HL-60 (cell line): ENCODE measurements at regions not wholly inside any gene's neighbourhood (a gene's known extent, or its start where the extent isn't known, plus 50 kb on each side); places are given as distances from the start of the nearest gene placed in this dataset.

Experiments used
- DNase-seq, 2 experiments: peaks; one replicate each; pipeline ENCODE4 v3.0.0-alpha.2; 2010 to 2020; ENCODE audit warnings: low read depth in 1 of 2, low spot score in 1 of 2
- H3K27ac ChIP-seq: fragments of 250-450 bp; sonication (Bioruptor Pico); replicated peaks from 2 replicates; pipeline ENCODE4 v1.5.1; 2020; ENCODE audit warnings: mild to moderate bottlenecking, moderate library complexity
- H3K27me3 ChIP-seq: fragments of 250-450 bp; sonication (Bioruptor Pico); 2 replicates; pipeline ENCODE4 v1.5.1; 2021; ENCODE audit warnings: mild to moderate bottlenecking, moderate library complexity; ENCODE audit not compliant: insufficient read depth, poor library complexity, severe bottlenecking
- H3K4me3 ChIP-seq: replicated peaks from 2 replicates; pipeline ENCODE4 v1.5.1; 2011; ENCODE audit warnings: mild to moderate bottlenecking, control low read depth, low read length; ENCODE audit not compliant: insufficient read depth
- GABPA ChIP-seq: IDR thresholded peaks from 2 replicates; pipeline ENCODE4 v1.6.1; 2012; ENCODE audit warnings: low read depth
- POLR2AphosphoS5 ChIP-seq: IDR thresholded peaks from 2 replicates; pipeline ENCODE4 v1.6.1; 2012; ENCODE audit warnings: low read depth
- SPI1 ChIP-seq: IDR thresholded peaks from 2 replicates; pipeline ENCODE4 v1.6.1; 2012; ENCODE audit warnings: low read depth, mild to moderate bottlenecking, borderline replicate concordance
- TF ChIP-seq, protein P1 (sequence below): IDR thresholded peaks from 2 replicates; pipeline ENCODE4 v1.6.1; 2012; ENCODE audit warnings: low read depth; ENCODE audit not compliant: insufficient replicate concordance
- TF ChIP-seq, protein P2 (sequence below): IDR thresholded peaks from one replicate; pipeline ENCODE4 v1.5.1; 2011; ENCODE audit warnings: low read length, control low read depth, inconsistent platforms; ENCODE audit not compliant: insufficient read depth

DNA sequence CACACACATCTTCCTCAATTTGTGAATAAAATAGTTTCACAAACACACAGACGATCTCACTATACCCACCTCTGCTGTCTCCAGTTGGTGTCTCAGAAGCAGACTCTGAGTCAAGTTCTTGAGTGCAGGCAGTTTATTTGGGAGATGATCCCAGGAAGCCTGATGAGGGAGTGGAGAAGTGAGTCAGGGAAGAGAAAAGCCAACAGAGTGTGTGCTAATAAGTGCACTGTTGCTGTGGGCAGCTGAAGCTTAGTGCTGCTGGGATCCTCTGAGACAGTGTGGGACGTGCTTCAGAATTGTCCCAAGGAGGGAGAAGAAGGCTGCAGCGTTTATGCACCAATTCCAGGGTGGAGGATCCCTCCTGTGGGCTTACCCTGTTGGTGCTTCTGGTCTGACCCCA, 423.2 kb upstream of the C16orf82 start:
- H3K27me3 ChIP-seq, result no peaks in the 10 kb centered on the region
- TF ChIP-seq SPI1 (no peak), GABPA (no peak), POLR2AphosphoS5 (no peak)
- TF ChIP-seq, protein P1, sequence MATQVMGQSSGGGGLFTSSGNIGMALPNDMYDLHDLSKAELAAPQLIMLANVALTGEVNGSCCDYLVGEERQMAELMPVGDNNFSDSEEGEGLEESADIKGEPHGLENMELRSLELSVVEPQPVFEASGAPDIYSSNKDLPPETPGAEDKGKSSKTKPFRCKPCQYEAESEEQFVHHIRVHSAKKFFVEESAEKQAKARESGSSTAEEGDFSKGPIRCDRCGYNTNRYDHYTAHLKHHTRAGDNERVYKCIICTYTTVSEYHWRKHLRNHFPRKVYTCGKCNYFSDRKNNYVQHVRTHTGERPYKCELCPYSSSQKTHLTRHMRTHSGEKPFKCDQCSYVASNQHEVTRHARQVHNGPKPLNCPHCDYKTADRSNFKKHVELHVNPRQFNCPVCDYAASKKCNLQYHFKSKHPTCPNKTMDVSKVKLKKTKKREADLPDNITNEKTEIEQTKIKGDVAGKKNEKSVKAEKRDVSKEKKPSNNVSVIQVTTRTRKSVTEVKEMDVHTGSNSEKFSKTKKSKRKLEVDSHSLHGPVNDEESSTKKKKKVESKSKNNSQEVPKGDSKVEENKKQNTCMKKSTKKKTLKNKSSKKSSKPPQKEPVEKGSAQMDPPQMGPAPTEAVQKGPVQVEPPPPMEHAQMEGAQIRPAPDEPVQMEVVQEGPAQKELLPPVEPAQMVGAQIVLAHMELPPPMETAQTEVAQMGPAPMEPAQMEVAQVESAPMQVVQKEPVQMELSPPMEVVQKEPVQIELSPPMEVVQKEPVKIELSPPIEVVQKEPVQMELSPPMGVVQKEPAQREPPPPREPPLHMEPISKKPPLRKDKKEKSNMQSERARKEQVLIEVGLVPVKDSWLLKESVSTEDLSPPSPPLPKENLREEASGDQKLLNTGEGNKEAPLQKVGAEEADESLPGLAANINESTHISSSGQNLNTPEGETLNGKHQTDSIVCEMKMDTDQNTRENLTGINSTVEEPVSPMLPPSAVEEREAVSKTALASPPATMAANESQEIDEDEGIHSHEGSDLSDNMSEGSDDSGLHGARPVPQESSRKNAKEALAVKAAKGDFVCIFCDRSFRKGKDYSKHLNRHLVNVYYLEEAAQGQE, result no peak
- TF ChIP-seq, protein P2, sequence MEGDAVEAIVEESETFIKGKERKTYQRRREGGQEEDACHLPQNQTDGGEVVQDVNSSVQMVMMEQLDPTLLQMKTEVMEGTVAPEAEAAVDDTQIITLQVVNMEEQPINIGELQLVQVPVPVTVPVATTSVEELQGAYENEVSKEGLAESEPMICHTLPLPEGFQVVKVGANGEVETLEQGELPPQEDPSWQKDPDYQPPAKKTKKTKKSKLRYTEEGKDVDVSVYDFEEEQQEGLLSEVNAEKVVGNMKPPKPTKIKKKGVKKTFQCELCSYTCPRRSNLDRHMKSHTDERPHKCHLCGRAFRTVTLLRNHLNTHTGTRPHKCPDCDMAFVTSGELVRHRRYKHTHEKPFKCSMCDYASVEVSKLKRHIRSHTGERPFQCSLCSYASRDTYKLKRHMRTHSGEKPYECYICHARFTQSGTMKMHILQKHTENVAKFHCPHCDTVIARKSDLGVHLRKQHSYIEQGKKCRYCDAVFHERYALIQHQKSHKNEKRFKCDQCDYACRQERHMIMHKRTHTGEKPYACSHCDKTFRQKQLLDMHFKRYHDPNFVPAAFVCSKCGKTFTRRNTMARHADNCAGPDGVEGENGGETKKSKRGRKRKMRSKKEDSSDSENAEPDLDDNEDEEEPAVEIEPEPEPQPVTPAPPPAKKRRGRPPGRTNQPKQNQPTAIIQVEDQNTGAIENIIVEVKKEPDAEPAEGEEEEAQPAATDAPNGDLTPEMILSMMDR, result no peak
- H3K4me3 ChIP-seq, result no peak overlapping the region
- H3K27ac ChIP-seq, result no peak overlapping the region
- no peak for DNase-seq

DNA sequence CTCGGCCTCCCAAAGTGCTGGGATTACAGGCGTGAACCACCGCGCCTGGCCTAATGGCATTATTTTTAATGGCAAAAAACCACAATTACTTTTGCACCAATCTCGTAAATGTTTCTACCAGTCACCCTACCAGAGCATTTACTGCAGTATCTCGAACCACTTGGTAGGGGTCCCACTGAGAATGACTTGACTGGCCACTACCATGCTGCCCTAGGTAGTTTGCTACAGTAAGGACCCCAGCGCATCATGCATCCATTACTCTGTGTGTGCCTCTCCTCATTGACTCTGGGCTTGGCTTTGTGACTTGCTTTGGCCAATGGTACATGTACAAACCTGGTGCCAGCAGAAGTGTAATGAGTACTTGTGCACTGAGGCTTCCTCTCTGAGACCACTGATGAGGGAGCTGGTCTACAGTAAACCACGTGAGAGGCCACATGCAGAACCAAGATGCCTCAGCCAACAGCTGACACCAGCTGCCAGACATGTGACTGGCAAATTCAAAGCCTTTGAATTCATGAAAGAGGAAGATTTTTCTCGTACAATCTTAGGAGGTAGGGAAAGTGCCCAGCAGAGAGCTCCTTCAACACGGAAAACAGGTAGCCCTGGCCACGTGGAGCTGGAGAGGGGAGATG, 421.7 kb upstream of the C16orf82 start:
- Histone ChIP-seq H3K4me3 (no peak overlapping the region), H3K27ac (no peak overlapping the region), H3K27me3 (no peaks in the 10 kb centered on the region)
- no peak for DNase-seq
- no peak for TF ChIP-seq POLR2AphosphoS5
- no peak for TF ChIP-seq GABPA
- TF ChIP-seq, protein P2, result no peak

DNA sequence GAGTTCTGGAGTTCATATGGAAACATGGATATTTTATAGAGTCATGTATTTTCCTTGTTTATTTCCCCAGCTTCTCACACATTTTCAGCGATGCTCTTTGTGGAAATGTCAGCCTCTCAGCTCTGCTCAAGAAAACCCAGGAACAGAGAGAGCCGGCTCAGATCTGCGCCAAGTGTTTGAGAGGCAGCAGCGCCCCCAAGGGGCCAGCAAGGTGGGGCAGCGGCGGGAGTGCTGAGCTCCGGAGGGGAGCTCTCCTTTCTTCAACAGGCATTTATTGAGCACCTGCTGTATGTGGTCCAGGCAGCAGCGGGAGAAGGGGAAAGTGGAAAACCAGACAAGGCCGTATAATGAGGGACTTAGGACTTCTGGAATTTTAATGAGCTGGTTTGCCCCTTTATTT, 421.1 kb upstream of the C16orf82 start:
- TF ChIP-seq GABPA (no peak), SPI1 (no peak), POLR2AphosphoS5 (no peak)
- TF ChIP-seq, protein P2, result no peak
- TF ChIP-seq, protein P1, result no peak
- Histone ChIP-seq H3K27ac (no peak overlapping the region), H3K27me3 (no peaks in the 10 kb centered on the region), H3K4me3 (no peak overlapping the region)
- DNase-seq, result no peak

DNA sequence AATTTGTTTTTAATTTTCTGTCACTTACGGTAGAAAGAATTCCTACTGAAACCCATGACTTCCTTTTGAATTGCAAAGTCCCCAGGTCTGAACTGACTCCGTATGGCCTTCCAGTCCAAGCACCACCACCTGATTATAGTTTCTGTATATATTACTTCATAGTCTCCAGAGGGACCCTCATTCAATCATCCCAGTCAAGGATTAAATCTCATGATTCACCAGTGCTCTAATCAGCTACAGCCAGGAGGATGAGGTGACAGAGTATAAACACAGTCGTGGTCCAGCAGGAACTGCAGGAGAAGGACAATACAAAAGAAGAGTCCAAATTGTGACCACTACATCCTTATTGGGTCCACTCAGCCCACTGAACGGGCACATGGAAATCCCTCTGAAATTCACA, 418.9 kb upstream of the C16orf82 start:
- TF ChIP-seq, protein P1, result no peak
- TF ChIP-seq GABPA (no peak), SPI1 (no peak), POLR2AphosphoS5 (no peak)
- TF ChIP-seq, protein P2, result no peak
- Histone ChIP-seq H3K27me3 (no peaks in the 10 kb centered on the region), H3K27ac (no peak overlapping the region), H3K4me3 (no peak overlapping the region)
- DNase-seq, result no peak
